Glutamatergic neuron (in vitro differentiated cells): ENCODE measurements at regions not wholly inside any gene's neighbourhood (a gene's known extent, or its start where the extent isn't known, plus 50 kb on each side); places are given as distances from the start of the nearest gene placed in this dataset.

Source experiments
- DNase-seq: peaks from one replicate; pipeline ENCODE4 v3.0.0; 2022
- H3K27ac Mint-ChIP-seq: one replicate; pipeline ENCODE4 v1.8.0; 2020; ENCODE audit warnings: mild to moderate bottlenecking, mixed read lengths, inconsistent platforms; ENCODE audit not compliant: unreplicated experiment
- H3K27me3 Mint-ChIP-seq: one replicate; pipeline ENCODE4 v1.8.0; 2020; ENCODE audit warnings: mild to moderate bottlenecking, moderate library complexity, mixed read lengths, inconsistent platforms; ENCODE audit not compliant: unreplicated experiment
- H3K36me3 Mint-ChIP-seq: one replicate; pipeline ENCODE4 v1.8.0; 2020; ENCODE audit warnings: mild to moderate bottlenecking, mixed read lengths, inconsistent platforms; ENCODE audit not compliant: unreplicated experiment
- H3K4me1 Mint-ChIP-seq: one replicate; pipeline ENCODE4 v1.8.0; 2020; ENCODE audit warnings: mild to moderate bottlenecking, low read depth, mixed read lengths, inconsistent platforms; ENCODE audit not compliant: unreplicated experiment
- H3K4me3 Mint-ChIP-seq: one replicate; pipeline ENCODE4 v1.8.0; 2020; ENCODE audit warnings: mild to moderate bottlenecking, mixed read lengths, inconsistent platforms; ENCODE audit not compliant: unreplicated experiment
- H3K9me3 Mint-ChIP-seq: one replicate; pipeline ENCODE4 v1.8.0; 2020; ENCODE audit warnings: mild to moderate bottlenecking, moderate library complexity, mixed read lengths, inconsistent platforms; ENCODE audit not compliant: unreplicated experiment
- CTCF ChIP-seq: fragments of 200-600 bp; sonication (generic); IDR thresholded peaks from one replicate; pipeline ENCODE4 v1.5.0; 2021; ENCODE audit not compliant: partially characterized antibody, unreplicated experiment

GRCh38 chr4:17138847-17139246 is 240.4 kb upstream of the LDB2 start:
- Mint-ChIP-seq H3K9me3 (peaks cover 5% of the 10 kb centered on the region), H3K4me3 (no peak overlapping the region), H3K27ac (no peak overlapping the region), H3K4me1 (no peaks in the 10 kb centered on the region), H3K36me3 (peaks cover 11% of the 10 kb centered on the region), H3K27me3 (no peaks in the 10 kb centered on the region)
- no peak for DNase-seq
- TF ChIP-seq CTCF: no peak

GRCh38 chr4:17134565-17134964 is 236.1 kb upstream of the LDB2 start:
- no peak for TF ChIP-seq CTCF
- Mint-ChIP-seq H3K36me3 (peaks cover 11% of the 10 kb centered on the region), H3K27me3 (no peaks in the 10 kb centered on the region), H3K4me1 (no peaks in the 10 kb centered on the region), H3K4me3 (no peak overlapping the region), H3K27ac (no peak overlapping the region), H3K9me3 (peaks cover 2% of the 10 kb centered on the region)
- DNase-seq: no peak

GRCh38 chr4:17134100-17134499 is 235.7 kb upstream of the LDB2 start:
- Mint-ChIP-seq H3K4me1 (no peaks in the 10 kb centered on the region), H3K4me3 (no peak overlapping the region), H3K27ac (no peak overlapping the region), H3K36me3 (peaks cover 11% of the 10 kb centered on the region), H3K27me3 (no peaks in the 10 kb centered on the region), H3K9me3 (peaks cover 2% of the 10 kb centered on the region)
- DNase-seq: no peak
- no peak for TF ChIP-seq CTCF

GRCh38 chr4:17132226-17132625 is 233.8 kb upstream of the LDB2 start:
- Mint-ChIP-seq H3K27ac (no peak overlapping the region), H3K27me3 (no peaks in the 10 kb centered on the region)
- DNase-seq: no peak

GRCh38 chr4:17128268-17128667 is 229.8 kb upstream of the LDB2 start:
- Mint-ChIP-seq H3K27me3 (no peaks in the 10 kb centered on the region), H3K27ac (no peak overlapping the region), H3K4me3 (no peak overlapping the region), H3K4me1 (peaks cover 4% of the 10 kb centered on the region), H3K36me3 (peaks cover 5% of the 10 kb centered on the region), H3K9me3 (no peaks in the 10 kb centered on the region)
- no peak for DNase-seq
- TF ChIP-seq CTCF: no peak

More at GRCh38 chr4:17132226-17132625, 233.8 kb upstream of the LDB2 start:
- no peaks in the 10 kb centered on the region for H3K9me3 Mint-ChIP-seq
- H3K4me3 Mint-ChIP-seq: no peak overlapping the region
- no peak for TF ChIP-seq CTCF
- H3K4me1 Mint-ChIP-seq: no peaks in the 10 kb centered on the region
- H3K36me3 Mint-ChIP-seq: peaks cover 10% of the 10 kb centered on the region
